ENCODE measurements at regions not wholly inside any gene's neighbourhood (a gene's known extent, or its start where the extent isn't known, plus 50 kb on each side); places are given as distances from the start of the nearest gene placed in this dataset.
"Not testable (repeated sequence)": the region's sequence is repeated elsewhere in the genome, so short reads cannot be mapped to it uniquely, and the experiment has no call there.

DNA sequence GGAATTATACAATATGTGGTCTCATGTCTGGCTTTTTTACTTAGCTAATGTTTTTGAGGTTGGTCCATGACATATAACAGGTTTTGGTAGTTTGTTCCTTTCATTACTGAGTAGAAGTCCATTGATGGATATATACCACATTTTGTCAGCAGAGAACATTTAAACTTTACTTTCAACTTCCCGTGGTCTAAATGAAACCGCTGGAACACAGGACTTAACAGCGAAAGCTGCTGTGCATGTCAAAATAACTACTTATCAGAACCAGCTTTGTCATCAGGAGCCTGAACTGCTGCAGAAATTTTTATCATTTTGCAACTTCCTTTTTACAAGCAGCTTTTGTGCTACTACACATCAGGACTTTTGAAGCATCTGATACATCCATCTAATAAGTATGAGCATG, 147.0 kb downstream of the TBC1D2B start:
- TF ChIP-seq, protein P1, sequence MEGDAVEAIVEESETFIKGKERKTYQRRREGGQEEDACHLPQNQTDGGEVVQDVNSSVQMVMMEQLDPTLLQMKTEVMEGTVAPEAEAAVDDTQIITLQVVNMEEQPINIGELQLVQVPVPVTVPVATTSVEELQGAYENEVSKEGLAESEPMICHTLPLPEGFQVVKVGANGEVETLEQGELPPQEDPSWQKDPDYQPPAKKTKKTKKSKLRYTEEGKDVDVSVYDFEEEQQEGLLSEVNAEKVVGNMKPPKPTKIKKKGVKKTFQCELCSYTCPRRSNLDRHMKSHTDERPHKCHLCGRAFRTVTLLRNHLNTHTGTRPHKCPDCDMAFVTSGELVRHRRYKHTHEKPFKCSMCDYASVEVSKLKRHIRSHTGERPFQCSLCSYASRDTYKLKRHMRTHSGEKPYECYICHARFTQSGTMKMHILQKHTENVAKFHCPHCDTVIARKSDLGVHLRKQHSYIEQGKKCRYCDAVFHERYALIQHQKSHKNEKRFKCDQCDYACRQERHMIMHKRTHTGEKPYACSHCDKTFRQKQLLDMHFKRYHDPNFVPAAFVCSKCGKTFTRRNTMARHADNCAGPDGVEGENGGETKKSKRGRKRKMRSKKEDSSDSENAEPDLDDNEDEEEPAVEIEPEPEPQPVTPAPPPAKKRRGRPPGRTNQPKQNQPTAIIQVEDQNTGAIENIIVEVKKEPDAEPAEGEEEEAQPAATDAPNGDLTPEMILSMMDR (IDR thresholded peaks at IDR 0.05), result not testable (repeated sequence)
- TF ChIP-seq POLR2A (IDR thresholded peaks at IDR 0.05), result not testable (repeated sequence)

All from heart left ventricle (tissue), 13 donors.